PC-9 (cell line): ENCODE measurements at regions not wholly inside any gene's neighbourhood (a gene's known extent, or its start where the extent isn't known, plus 50 kb on each side); places are given as distances from the start of the nearest gene placed in this dataset.

Experiments used
- CTCF ChIP-seq: fragments of 200-600 bp; sonication (generic); conservative IDR thresholded peaks from 2 replicates; pipeline ENCODE4 v1.6.1; 2017; ENCODE audit warnings: mixed run types, antibody characterized with exemption, mild to moderate bottlenecking, moderate library complexity
- EZH2 ChIP-seq: fragments of 200-600 bp; sonication (generic); IDR thresholded peaks from 2 replicates; pipeline ENCODE4 v1.8.0; 2017; ENCODE audit warnings: antibody characterized with exemption, low read depth

- no peak for TF ChIP-seq CTCF
- TF ChIP-seq EZH2 = no peak
These were observed 248.7 kb upstream of the IL12A start for GRCh38 chr3:159739969-159740368.
